ENCODE measurements at regions not wholly inside any gene's neighbourhood (a gene's known extent, or its start where the extent isn't known, plus 50 kb on each side); places are given as distances from the start of the nearest gene placed in this dataset.

DNA sequence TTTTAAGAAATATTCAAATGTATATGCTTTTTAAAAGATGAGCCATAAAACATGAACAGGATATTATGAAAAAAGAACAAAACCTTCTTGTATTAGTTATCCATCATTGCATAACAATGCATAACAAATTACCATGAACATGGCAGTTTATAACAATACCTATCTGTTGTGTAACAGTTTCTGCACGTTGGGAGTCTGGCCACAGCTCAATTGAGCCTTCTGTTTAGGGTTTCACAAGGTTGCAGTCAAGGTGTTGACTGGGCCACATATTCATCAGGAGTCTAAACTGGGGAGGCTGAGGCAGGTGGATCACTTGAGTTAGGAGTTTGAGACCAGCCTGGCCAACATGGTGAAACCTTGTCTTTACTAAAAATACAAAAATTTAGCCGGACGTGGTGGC is 149.4 kb upstream of the SMLR1 start:
- TF ChIP-seq CTCF (IDR thresholded peaks at IDR 0.05) (no peak), POLR2A (IDR thresholded peaks at IDR 0.05) (no peak)
